ENCODE measurements at regions not wholly inside any gene's neighbourhood (a gene's known extent, or its start where the extent isn't known, plus 50 kb on each side); places are given as distances from the start of the nearest gene placed in this dataset.
"Not testable (repeated sequence)": the region's sequence is repeated elsewhere in the genome, so short reads cannot be mapped to it uniquely, and the experiment has no call there.

GRCh38 chr7:142467056-142467655, 209.3 kb upstream of the PRSS58 start:
- H3K9me3 Mint-ChIP-seq; H3K4me3 Mint-ChIP-seq; H3K27me3 Mint-ChIP-seq; H3K36me3 Mint-ChIP-seq (ENCODE audit: low read depth); DNase-seq; H3K27ac Mint-ChIP-seq: not testable (repeated sequence)
- H3K4me1 Mint-ChIP-seq (ENCODE audit: low read depth), result peaks cover 48% of the 10 kb centered on the region

- Mint-ChIP-seq H3K4me1 (ENCODE audit: low read depth) (peaks cover 58% of the 10 kb centered on the region), H3K9me3 (no peaks in the 10 kb centered on the region), H3K36me3 (ENCODE audit: low read depth) (no peaks in the 10 kb centered on the region), H3K27ac (peak overlapping the region; percentile 96), H3K27me3 (no peaks in the 10 kb centered on the region), H3K4me3 (peak overlapping the region; percentile 71)
- DNase-seq, result peak; percentile 56
Measured at GRCh38 chr7:142463401-142463850, 205.6 kb upstream of the PRSS58 start.

GRCh38 chr7:142461437-142461836, 203.6 kb upstream of the PRSS58 start:
- no peaks in the 10 kb centered on the region for H3K27me3 Mint-ChIP-seq
- H3K4me3 Mint-ChIP-seq, result no peak overlapping the region
- H3K36me3 Mint-ChIP-seq (ENCODE audit: low read depth), result no peaks in the 10 kb centered on the region
- H3K9me3 Mint-ChIP-seq, result no peaks in the 10 kb centered on the region
- peak overlapping the region; percentile 74 for H3K27ac Mint-ChIP-seq
- no peak for DNase-seq
- H3K4me1 Mint-ChIP-seq (ENCODE audit: low read depth), result peaks cover 53% of the 10 kb centered on the region

GRCh38 chr7:142460402-142461117, 202.7 kb upstream of the PRSS58 start:
- no peak overlapping the region for H3K4me3 Mint-ChIP-seq
- H3K27ac Mint-ChIP-seq, result no peak overlapping the region
- no peak for DNase-seq
- no peaks in the 10 kb centered on the region for H3K27me3 Mint-ChIP-seq
- H3K9me3 Mint-ChIP-seq, result no peaks in the 10 kb centered on the region
- H3K36me3 Mint-ChIP-seq (ENCODE audit: low read depth), result no peaks in the 10 kb centered on the region
- peaks cover 53% of the 10 kb centered on the region for H3K4me1 Mint-ChIP-seq (ENCODE audit: low read depth)

GRCh38 chr7:142459551-142459963, 201.7 kb upstream of the PRSS58 start:
- no peak overlapping the region for H3K4me3 Mint-ChIP-seq
- DNase-seq, result no peak
- no peaks in the 10 kb centered on the region for H3K36me3 Mint-ChIP-seq (ENCODE audit: low read depth)
- no peaks in the 10 kb centered on the region for H3K9me3 Mint-ChIP-seq
- H3K27me3 Mint-ChIP-seq, result no peaks in the 10 kb centered on the region
- peak overlapping the region; percentile 50 for H3K27ac Mint-ChIP-seq
- H3K4me1 Mint-ChIP-seq (ENCODE audit: low read depth), result peaks cover 59% of the 10 kb centered on the region

- H3K27ac Mint-ChIP-seq, result no peak overlapping the region
- H3K9me3 Mint-ChIP-seq, result no peaks in the 10 kb centered on the region
- H3K4me1 Mint-ChIP-seq (ENCODE audit: low read depth), result peaks cover 41% of the 10 kb centered on the region
- DNase-seq, result no peak
- H3K36me3 Mint-ChIP-seq (ENCODE audit: low read depth), result no peaks in the 10 kb centered on the region
- no peak overlapping the region for H3K4me3 Mint-ChIP-seq
- H3K27me3 Mint-ChIP-seq, result no peaks in the 10 kb centered on the region
Measured at GRCh38 chr7:142457146-142457703, 199.4 kb upstream of the PRSS58 start.

GRCh38 chr7:142455392-142455791, 197.5 kb upstream of the PRSS58 start:
- no peak for DNase-seq
- peak overlapping the region; percentile 42 for H3K27ac Mint-ChIP-seq
- H3K27me3 Mint-ChIP-seq, result no peaks in the 10 kb centered on the region
- H3K4me1 Mint-ChIP-seq (ENCODE audit: low read depth), result peaks cover 36% of the 10 kb centered on the region
- H3K36me3 Mint-ChIP-seq (ENCODE audit: low read depth), result no peaks in the 10 kb centered on the region
- H3K9me3 Mint-ChIP-seq, result no peaks in the 10 kb centered on the region
- H3K4me3 Mint-ChIP-seq, result peak overlapping the region; percentile 61

- Mint-ChIP-seq H3K4me1 (ENCODE audit: low read depth) (peaks cover 34% of the 10 kb centered on the region), H3K9me3 (no peaks in the 10 kb centered on the region), H3K4me3 (peak overlapping the region; percentile 61), H3K27ac (peak overlapping the region; percentile 65), H3K27me3 (no peaks in the 10 kb centered on the region), H3K36me3 (ENCODE audit: low read depth) (no peaks in the 10 kb centered on the region)
- peak; percentile 34 for DNase-seq
Measured at GRCh38 chr7:142454862-142455261, 197.0 kb upstream of the PRSS58 start.

- H3K4me1 Mint-ChIP-seq (ENCODE audit: low read depth), result peaks cover 19% of the 10 kb centered on the region
- no peaks in the 10 kb centered on the region for H3K36me3 Mint-ChIP-seq (ENCODE audit: low read depth)
- no peak overlapping the region for H3K4me3 Mint-ChIP-seq
- no peak overlapping the region for H3K27ac Mint-ChIP-seq
- DNase-seq, result no peak
- no peaks in the 10 kb centered on the region for H3K9me3 Mint-ChIP-seq
- no peaks in the 10 kb centered on the region for H3K27me3 Mint-ChIP-seq
Measured at GRCh38 chr7:142452791-142453190, 194.9 kb upstream of the PRSS58 start.

GRCh38 chr7:142451817-142452216, 194.0 kb upstream of the PRSS58 start:
- H3K4me1 Mint-ChIP-seq (ENCODE audit: low read depth), result peaks cover 17% of the 10 kb centered on the region
- DNase-seq, result no peak
- no peaks in the 10 kb centered on the region for H3K9me3 Mint-ChIP-seq
- no peak overlapping the region for H3K27ac Mint-ChIP-seq
- no peaks in the 10 kb centered on the region for H3K27me3 Mint-ChIP-seq
- no peak overlapping the region for H3K4me3 Mint-ChIP-seq
- no peaks in the 10 kb centered on the region for H3K36me3 Mint-ChIP-seq (ENCODE audit: low read depth)

GRCh38 chr7:142451296-142451695, 193.4 kb upstream of the PRSS58 start:
- no peaks in the 10 kb centered on the region for H3K36me3 Mint-ChIP-seq (ENCODE audit: low read depth)
- H3K9me3 Mint-ChIP-seq, result no peaks in the 10 kb centered on the region
- no peak for DNase-seq
- peak overlapping the region; percentile 7 for H3K27ac Mint-ChIP-seq
- H3K4me3 Mint-ChIP-seq, result peak overlapping the region; percentile 45
- H3K27me3 Mint-ChIP-seq, result no peaks in the 10 kb centered on the region
- H3K4me1 Mint-ChIP-seq (ENCODE audit: low read depth), result peaks cover 17% of the 10 kb centered on the region

GRCh38 chr7:142450695-142451094, 192.8 kb upstream of the PRSS58 start:
- Mint-ChIP-seq H3K9me3 (no peaks in the 10 kb centered on the region), H3K27ac (peak overlapping the region; percentile 7), H3K27me3 (no peaks in the 10 kb centered on the region), H3K4me3 (peak overlapping the region; percentile 45), H3K4me1 (ENCODE audit: low read depth) (peaks cover 17% of the 10 kb centered on the region), H3K36me3 (ENCODE audit: low read depth) (no peaks in the 10 kb centered on the region)
- DNase-seq, result no peak

- Mint-ChIP-seq H3K4me1 (ENCODE audit: low read depth) (peaks cover 16% of the 10 kb centered on the region), H3K36me3 (ENCODE audit: low read depth) (no peaks in the 10 kb centered on the region), H3K9me3 (no peaks in the 10 kb centered on the region), H3K4me3 (peak overlapping the region; percentile 15), H3K27ac (peak overlapping the region; percentile 47), H3K27me3 (no peaks in the 10 kb centered on the region)
- no peak for DNase-seq
Measured at GRCh38 chr7:142450206-142450605, 192.3 kb upstream of the PRSS58 start.

GRCh38 chr7:142448857-142449256, 191.0 kb upstream of the PRSS58 start:
- H3K27ac Mint-ChIP-seq; H3K9me3 Mint-ChIP-seq; H3K4me1 Mint-ChIP-seq (ENCODE audit: low read depth); H3K4me3 Mint-ChIP-seq; H3K27me3 Mint-ChIP-seq; H3K36me3 Mint-ChIP-seq (ENCODE audit: low read depth); DNase-seq: not testable (repeated sequence)

GRCh38 chr7:142447762-142448161, 189.9 kb upstream of the PRSS58 start:
- Mint-ChIP-seq H3K27me3 (no peaks in the 10 kb centered on the region), H3K4me1 (ENCODE audit: low read depth) (peaks cover 18% of the 10 kb centered on the region), H3K9me3 (no peaks in the 10 kb centered on the region), H3K36me3 (ENCODE audit: low read depth) (no peaks in the 10 kb centered on the region), H3K4me3 (no peak overlapping the region), H3K27ac (no peak overlapping the region)
- no peak for DNase-seq
